Upper lobe of left lung (tissue), 4 donors: ENCODE measurements at regions not wholly inside any gene's neighbourhood (a gene's known extent, or its start where the extent isn't known, plus 50 kb on each side); places are given as distances from the start of the nearest gene placed in this dataset.

Experiments used
- EP300 ChIP-seq, 4 donors: sonication (generic); formaldehyde crosslinking; IDR thresholded peaks; one replicate each; pipeline ENCODE4 v1.5.1; 2017; ENCODE audit warnings: antibody characterized with exemption in 4 of 4, control low read depth in 2 of 4
- POLR2A ChIP-seq, 4 donors: fragments of 450-650 bp; IDR thresholded peaks; one replicate each; pipeline ENCODE4 v1.5.1; 2016 to 2017; ENCODE audit warnings: antibody characterized with exemption in 4 of 4, mild to moderate bottlenecking in 2 of 4
- POLR2AphosphoS5 ChIP-seq, 2 donors: sonication (generic); formaldehyde crosslinking; IDR thresholded peaks; one replicate each; pipeline ENCODE4 v1.5.1; 2017; ENCODE audit warnings: antibody characterized with exemption in 2 of 2
- TF ChIP-seq, protein P1 (sequence below), 6 experiments: fragments of 450-650 bp in 4 of 6; fragments of 200-600 bp in 2 of 6; sonication (generic) in 2 of 6; IDR thresholded peaks; one replicate each; pipeline ENCODE4 v1.5.1; 2016 to 2019; ENCODE audit warnings: antibody characterized with exemption in 6 of 6

- TF ChIP-seq, protein P1, sequence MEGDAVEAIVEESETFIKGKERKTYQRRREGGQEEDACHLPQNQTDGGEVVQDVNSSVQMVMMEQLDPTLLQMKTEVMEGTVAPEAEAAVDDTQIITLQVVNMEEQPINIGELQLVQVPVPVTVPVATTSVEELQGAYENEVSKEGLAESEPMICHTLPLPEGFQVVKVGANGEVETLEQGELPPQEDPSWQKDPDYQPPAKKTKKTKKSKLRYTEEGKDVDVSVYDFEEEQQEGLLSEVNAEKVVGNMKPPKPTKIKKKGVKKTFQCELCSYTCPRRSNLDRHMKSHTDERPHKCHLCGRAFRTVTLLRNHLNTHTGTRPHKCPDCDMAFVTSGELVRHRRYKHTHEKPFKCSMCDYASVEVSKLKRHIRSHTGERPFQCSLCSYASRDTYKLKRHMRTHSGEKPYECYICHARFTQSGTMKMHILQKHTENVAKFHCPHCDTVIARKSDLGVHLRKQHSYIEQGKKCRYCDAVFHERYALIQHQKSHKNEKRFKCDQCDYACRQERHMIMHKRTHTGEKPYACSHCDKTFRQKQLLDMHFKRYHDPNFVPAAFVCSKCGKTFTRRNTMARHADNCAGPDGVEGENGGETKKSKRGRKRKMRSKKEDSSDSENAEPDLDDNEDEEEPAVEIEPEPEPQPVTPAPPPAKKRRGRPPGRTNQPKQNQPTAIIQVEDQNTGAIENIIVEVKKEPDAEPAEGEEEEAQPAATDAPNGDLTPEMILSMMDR (IDR thresholded peaks at IDR 0.05), result no peak
- TF ChIP-seq POLR2A (IDR thresholded peaks at IDR 0.05), result no peak
- TF ChIP-seq POLR2AphosphoS5 (IDR thresholded peaks at IDR 0.05), result no peak
- TF ChIP-seq EP300 (IDR thresholded peaks at IDR 0.05), result no peak
These were observed 185.6 kb downstream of the OR4M2 start for GRCh38 chr15:22265970-22266369.
